H1 (cell line): ENCODE measurements at regions not wholly inside any gene's neighbourhood (a gene's known extent, or its start where the extent isn't known, plus 50 kb on each side); places are given as distances from the start of the nearest gene placed in this dataset.

Experiments used
- CHD2 ChIP-seq: IDR thresholded peaks from 2 replicates; pipeline ENCODE4 v1.6.1; 2012; ENCODE audit warnings: low read length, improper control_type of control experiment
- CTCF ChIP-seq, 3 experiments: IDR thresholded peaks; 1 replicate in 2 of 3; 2 replicates in 1 of 3; pipeline versions ENCODE4 v1.5.1 to v1.6.1; 2011; ENCODE audit warnings: low read length in 3 of 3, mild to moderate bottlenecking in 3 of 3, inconsistent platforms in 2 of 3, low read depth in 1 of 3, moderate library complexity in 1 of 3; ENCODE audit not compliant: insufficient read depth in 1 of 3; ENCODE audit errors: control extremely low read depth in 1 of 3
- ZNF274 ChIP-seq: IDR thresholded peaks from 2 replicates; pipeline ENCODE4 v1.7.0; 2012; ENCODE audit warnings: low read length, borderline replicate concordance; ENCODE audit errors: extremely low read depth

GRCh38 chr6:40148882-40149573, 214.8 kb upstream of the MOCS1 start:
- TF ChIP-seq CTCF (IDR thresholded peaks at IDR 0.05; ENCODE audit: control extremely low read depth in 1 of 3, insufficient read depth in 1 of 3, low read depth in 1 of 3, low read length in 3 of 3) (no peak), CHD2 (no peak), ZNF274 (no peak)
